Left forelimb (tissue), 1 donor: ENCODE measurements at regions not wholly inside any gene's neighbourhood (a gene's known extent, or its start where the extent isn't known, plus 50 kb on each side); places are given as distances from the start of the nearest gene placed in this dataset.

ENCODE experiments used
- DNase-seq: peaks from one replicate; pipeline ENCODE4 v3.0.0-alpha.2; 2018; ENCODE audit warnings: low spot score

DNA sequence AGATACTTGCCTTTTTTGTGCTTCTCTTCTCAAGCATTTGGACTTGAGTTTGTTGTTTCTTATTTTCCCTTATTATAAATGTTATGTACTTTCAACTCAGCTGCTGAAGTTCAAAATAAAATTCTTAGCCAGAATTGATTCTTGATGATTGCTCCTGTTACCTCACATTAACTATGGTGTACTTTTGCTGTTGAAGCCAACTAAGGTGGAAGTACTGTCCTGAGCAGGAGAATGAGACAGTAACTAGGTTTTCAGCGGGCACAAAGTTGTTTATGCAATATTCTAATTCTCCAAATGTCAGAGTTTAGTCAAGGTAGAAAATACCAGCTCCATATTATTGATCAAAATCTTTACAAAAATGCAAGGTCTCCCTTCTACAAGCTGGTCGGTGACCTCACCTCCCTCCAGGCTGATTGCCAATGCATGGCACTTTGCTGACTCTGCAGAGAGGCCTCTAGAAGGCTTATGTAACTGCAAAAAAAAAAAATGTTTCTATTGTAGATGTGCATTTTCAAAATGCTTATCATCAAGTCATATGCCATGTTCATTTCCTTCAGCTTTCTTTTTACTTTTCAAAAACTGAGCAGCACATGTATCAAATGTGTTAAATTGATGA, 1783.5 kb upstream of the WWC1 start:
- no peak for DNase-seq

DNA sequence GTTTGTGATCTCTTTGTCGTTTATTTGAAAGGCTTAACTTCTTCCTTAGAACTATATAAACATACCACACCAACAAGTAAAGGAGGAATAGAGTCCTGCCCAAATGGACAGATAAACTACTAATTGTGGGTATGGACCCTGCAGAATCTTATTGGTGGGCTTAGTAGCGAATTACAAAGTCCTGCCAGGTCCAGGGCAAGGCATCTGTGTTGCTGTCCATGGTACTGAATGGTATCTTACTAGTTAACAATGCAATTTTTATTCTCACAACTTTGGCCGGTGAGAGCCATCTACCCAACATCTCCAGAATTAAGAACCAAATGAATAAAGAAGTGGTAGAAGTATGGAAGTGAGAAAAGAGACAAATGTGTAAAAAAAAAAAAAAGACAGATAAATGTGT, 1782.4 kb upstream of the WWC1 start:
- no peak for DNase-seq

DNA sequence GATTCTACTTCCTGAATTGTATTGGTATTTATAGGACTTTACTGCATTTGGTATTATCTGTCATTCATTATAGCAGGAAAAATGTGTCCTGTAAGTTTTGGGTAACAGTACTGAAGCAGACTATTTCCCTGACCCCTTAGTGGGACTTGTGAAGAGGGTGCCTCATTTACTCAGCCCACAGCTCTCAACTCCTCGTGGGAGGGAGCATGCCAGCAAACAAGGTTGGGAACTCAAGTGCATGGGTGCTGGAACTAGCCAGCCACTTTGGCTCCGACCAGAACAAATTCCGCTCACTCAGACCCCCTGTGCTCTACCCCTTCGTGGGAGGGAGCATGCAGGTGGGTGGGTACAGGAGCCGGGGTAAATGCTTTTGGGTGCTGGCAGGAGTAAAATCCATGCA, 1773.5 kb upstream of the WWC1 start:
- no peak for DNase-seq

DNA sequence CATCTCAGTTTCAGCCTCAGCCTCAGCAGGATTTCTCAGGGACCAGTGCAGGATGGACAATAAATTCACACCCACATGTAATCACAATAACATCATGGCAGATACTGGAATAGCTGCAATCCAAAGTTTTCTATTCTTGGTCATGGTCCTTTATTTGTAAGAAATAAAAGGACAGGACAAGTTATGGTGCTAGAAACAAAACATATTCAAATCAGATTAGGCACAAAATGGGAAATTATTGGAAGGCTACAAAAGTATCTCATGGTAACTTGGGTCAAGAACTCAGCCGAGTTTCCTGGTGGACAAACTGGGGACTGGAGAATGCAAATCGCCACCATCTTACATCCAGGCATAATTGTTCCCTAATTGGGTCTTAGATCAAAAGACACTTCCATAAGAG, 1768.2 kb upstream of the WWC1 start:
- DNase-seq, result no peak

DNA sequence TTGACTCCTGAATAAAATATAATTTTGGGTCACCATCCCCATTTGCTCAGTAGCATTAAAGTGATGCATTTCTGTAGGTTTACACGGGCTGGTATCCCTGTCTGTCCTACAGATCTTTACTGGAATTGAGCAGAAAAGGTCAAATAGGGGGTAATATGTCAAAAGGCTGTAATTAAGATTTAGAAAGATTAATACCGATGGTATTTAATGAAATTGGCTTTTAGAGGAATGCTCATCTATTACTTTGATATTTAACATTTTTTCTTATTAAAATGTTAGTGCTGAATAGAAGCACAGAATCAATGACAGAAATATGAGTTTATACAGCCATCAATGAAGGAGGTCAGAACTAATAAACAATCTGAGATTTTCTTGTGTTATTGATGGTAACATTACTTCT, 1762.2 kb upstream of the WWC1 start:
- DNase-seq, result no peak

DNA sequence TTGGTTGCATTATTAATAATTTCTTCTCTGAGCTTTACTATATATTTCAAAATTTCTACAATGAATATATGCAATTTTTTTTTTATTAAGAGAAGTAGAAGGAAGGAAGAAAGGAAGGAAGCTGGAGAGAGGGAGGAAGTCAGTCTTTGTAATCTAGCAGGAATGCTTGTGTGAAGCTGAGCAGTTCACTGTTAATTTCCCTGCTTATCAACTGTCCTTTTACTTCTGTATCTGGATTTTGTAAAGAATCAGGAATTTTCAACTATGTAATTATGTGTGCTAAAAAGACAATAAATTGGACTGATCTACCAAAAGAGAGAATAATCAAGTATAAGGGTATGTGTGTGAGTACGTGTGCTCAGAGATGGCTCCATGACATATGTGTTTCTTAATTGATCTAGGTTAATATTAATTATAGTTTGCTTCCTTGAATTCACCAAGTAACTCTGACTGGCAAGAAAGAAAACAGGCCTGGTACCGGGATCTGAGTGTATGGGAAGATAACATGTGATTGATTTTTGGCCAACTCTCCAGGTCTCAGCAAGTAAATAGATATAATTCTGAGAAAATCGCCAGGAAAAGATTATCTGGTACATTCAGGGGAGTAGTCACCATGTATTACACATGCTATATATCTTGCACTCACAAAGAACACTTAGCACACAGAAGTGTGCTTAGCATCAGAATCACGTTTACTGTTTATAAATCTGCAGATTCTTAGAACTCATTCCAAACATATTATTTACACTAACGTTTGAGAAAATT, 1758.8 kb upstream of the WWC1 start:
- DNase-seq, result no peak

DNA sequence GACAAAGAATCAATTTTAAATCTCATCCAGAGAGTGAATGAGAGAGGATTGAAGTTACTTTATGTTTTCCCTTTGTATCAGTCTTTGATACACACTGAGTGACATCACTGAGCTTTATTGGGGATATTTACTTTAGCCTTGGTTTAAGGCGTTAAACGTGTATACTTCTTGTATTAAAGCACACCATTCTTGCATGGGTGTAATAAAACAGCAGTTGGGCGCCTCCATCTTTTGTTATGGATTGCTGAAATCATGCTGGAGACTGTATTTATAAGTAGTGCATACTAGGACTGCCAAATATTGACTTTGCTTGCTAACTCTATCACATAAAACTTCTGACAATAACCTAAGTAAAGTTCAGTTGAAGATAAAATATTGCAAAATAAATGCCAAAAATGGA, 1755.8 kb upstream of the WWC1 start:
- DNase-seq, result no peak

DNA sequence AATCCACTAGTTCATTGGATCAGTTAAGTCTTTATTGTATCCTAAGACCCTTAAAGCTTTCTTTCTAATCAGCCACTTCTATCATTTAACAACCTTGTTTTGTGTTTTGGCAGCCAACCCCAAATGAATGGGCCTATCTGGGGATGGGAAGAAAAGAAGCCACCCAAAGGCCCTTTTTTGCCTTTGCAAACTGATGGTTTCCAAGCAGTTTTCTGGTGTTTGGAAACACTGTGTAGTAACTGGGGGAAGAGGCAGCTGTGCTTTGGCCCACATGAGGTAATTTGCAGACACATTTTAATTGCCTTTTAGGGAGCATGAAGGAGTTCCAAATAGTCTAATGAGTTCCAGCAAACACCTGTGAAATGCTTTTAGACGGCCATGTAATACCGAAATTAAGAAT, 1751.3 kb upstream of the WWC1 start:
- DNase-seq, result no peak

DNA sequence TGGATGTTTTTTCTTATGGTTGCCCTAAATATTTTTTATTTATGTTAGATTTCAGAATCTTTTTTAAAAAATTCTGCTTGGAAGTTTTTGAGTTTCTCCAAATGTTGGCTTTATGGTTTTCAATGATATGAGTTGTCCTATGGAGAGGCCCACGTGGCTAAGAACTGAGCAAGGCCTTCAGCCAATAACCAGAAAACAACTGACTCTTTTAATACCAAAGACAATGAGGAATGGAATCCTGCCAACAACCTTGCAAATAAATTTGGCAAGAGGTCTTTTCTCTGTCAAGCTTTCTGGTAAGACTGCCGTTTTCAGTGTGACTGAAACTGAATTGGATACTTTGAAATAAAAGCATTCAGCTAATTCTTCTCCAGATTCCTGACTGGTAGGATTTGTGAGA, 1740.1 kb upstream of the WWC1 start:
- no peak for DNase-seq

DNA sequence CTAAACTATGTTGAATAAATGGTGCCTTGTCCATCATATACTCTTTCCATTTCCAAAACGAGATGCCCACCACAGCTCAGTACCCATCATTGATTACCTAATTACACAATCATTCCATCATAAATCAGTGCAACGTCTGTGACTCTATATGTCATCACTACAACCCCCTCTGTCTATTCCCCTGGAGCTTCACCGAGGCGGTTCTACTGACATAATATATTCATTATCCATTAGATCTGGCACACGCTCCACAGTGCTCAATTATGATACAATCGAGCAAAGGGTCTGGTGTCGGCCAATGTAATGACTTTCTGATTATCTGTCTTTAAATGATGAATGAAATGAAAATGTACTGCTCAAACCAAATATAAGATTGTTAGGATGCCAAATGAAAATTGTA, 1737.7 kb upstream of the WWC1 start:
- DNase-seq, result no peak

DNA sequence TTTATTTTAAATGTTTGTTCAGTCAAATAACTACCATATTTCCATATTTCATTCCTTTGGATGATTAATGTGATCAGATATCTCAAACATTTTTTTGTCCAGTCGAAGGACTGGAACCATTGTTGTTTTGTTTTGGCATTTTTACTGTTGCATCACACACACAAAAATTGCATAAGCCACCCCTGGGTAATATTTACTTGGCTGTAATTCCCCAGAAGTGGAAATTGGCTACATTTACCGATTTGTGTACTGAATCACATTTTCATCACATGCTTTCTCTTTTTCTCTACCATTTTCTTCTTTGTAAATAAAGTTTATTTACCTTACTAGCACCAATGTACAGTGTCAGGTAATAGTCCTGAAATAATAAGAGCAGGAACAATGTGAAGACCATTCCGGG, 1729.7 kb upstream of the WWC1 start:
- DNase-seq, result no peak

DNA sequence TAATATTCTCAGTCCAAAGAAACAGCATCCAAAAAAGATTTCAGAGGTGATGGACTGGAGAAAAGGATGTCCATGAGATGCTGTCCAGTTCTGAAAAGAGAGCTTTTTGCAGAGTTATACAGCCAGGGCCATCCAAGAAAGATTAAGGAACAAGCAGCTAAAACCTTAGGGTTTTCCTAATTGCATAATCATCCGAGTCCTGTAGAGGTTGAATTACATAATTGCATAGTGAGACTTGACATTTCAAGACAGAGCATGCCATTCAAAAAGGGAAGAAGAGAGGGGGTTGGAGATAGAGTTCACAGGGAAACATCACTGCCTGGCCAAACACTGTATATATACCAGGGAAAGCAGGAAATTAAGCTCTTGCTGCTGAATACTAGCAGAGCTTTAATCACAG, 1729.2 kb upstream of the WWC1 start:
- no peak for DNase-seq

DNA sequence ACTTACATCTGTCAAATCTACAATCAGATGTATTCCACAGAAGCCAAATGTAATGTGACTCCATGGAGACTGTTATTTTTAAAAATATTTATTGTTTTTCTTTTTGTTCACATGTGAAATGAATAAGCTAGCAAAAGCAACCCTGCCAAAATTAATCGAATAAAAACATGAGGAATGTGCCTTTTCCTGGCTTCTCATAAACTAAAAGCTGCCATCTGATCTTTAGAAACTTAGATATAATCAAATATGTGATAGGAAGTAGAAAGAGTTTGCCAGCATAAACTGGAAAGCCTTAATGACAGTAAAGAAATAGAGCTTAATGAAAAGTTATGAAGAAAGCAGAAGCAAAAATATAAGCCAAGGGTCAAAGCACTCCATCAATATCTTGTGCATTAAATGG, 1724.7 kb upstream of the WWC1 start:
- no peak for DNase-seq

DNA sequence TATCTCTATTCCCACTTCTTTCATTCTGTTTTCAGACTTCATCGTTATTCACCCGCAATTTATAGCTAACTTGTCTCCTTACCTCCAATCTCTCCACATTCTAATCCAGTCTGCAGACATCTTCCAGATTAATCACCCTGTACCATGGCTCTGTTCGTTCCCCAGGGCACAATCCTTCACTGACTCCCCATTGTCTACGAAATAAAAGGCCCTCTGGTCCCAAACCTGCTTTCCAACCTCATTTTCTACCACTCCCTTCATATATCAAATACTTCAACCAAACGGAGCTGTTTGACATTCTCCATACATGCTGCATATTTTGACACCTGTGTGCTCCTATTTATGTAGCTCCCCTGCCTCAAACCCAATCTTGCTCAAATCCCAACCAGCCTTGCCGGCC, 1720.6 kb upstream of the WWC1 start:
- DNase-seq, result no peak

DNA sequence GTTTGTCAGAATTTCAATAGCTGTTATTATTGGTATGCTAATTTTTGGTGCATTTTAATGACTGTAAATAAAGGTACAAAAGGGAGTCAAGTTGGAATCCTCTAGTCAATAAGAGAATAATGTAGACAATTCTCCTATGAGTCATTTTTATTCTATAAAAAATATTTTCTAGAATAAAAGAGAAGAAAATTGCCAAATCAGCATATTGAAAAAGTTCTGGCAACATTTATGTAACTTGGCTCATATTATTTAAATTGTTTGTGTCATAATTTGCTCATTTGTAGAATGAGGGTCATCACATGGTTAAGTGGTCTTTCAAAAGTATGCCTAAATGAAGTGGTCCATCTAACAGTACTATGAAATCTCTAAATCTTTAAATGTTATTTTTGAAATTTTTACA, 1719.8 kb upstream of the WWC1 start:
- no peak for DNase-seq

DNA sequence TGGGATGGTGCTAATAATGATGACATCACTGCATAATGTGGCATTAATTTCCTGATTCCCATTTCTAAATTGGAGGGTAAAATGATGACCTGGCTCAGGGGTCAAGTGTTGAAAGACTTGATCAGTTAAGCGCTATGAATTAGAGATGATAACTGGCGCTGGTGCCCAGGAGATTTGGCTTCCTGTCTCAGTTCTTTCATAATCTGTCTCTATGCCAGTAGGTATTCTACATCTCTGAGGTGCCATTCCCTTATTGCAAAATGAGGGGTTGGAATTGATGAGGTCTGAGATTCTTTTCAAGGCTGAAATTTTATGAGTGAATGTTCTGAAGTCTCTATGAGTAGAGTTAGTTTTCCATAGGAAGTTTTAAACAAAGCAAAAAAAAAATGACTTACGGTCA, 1715.1 kb upstream of the WWC1 start:
- no peak for DNase-seq

DNA sequence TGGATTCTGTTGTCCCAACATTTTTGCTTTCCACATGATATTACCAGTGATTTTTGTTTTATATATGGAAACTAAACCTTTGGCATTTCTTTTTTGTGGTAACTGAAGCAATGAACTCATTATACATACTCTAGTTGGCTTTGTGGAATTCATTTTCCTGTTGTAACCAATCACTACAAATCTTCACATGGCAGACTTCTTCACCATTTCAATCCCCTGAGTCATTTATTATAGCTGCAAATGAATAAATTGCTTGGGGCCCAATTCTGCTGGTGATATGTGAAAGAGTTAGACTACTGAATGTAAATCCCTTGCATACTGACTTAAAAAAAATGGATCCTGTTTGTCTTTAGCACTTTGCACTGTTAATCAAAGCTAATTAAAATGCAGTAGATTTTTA, 1709.6 kb upstream of the WWC1 start:
- no peak for DNase-seq

DNA sequence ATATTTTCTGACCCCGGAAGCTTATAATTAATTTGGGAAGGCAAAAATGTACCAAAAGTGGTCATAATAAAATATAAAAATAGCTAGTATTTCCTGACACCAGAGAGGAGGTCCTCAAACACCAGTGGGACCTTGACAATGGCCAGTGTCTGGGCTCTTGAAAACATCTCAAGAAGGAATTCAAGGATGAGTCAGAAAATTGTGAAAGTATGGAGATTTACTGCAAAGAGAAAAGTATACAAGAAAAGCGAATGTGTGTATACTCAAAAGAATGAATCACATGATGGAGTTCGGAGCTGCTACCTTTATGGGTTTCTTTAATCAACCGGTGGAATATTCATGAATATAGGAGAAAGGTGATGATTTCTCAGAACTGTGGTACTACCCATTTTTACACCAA, 1709.0 kb upstream of the WWC1 start:
- DNase-seq, result no peak

DNA sequence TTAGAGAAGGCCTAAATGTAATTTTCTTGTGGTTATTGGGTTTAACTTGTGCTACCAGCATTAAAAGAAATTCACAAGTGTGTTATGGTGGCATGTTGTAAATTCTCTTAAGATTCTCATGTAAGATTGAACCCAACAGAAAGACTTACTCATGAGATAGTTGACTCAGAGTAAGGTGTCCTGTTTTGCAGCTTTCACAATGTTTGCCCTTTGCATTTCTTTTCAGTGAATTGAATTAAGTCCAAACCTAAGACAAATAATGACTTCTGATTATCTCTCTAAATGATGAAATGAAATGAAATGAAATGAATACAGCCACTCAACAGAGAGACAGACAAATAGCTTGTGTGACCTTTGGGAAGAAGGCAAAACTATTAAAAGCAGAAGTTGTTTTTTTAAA, 1696.9 kb upstream of the WWC1 start:
- DNase-seq, result no peak

DNA sequence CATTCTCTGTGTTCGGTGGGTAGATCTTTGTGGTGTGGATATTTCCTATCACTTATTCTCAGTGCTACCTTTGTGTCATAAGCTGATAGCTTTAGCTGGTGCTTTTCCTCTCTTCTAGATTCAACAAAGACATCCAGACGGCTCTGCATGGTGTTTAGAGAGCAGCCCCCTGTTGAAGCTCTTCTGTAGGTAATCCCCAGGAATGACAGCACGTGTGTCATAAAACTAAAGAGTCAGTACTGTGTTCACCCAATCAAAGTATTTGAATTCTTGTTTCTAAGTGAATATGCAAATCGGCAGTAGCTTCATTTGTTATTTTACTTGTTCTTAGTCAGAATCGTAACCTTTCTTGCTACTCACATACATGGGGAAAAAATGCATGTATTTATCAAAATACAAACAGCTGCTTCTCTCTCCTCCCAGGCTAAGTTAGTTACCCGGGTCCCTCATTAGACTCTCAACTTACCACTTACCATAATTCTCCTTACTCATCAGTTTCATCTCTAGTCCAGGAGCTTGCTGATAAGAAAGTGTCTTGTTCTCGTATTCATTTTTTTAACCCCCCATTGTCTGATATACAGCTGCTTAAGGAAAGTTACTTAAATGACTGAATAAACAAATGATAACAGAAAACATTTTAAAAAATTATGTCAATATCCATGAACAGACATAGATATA, 1696.0 kb upstream of the WWC1 start:
- no peak for DNase-seq

DNA sequence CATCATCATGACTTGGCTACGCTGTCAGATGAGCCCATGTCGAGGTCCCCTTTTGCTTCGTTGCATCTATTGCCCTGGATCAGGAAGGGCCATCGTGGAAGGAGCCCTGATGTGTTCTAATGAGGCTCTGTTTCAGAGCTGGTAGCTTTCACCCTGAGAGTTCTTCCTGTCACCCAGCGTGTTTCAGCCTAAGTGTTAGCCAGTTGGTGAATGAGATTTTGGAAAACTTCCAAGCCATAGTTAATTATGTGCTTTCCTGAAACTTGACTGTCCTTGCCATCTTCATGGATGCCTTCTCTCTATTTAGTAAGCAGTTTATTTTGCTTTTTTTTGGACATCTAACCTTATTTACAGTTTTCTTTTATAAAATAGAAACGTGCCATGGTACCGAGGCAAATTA, 1695.4 kb upstream of the WWC1 start:
- no peak for DNase-seq

DNA sequence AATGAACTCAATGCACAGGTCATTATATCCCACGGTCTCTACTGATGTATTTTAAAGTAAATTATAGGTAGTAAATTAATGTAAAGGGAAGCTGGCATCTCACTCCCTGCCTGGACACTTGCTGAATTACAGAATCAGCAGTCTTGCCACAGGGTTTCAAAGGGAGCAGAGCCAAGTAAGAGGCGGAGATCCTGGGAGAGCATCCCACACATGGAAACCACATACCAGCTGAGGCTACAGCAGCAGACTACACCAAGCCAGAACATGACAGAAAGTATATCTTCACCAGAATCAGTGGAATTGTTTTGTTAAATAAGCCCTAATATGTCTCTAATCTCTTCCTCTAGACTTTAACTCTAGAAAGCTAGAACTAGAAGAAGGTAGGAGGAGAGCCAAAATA, 1689.2 kb upstream of the WWC1 start:
- no peak for DNase-seq

DNA sequence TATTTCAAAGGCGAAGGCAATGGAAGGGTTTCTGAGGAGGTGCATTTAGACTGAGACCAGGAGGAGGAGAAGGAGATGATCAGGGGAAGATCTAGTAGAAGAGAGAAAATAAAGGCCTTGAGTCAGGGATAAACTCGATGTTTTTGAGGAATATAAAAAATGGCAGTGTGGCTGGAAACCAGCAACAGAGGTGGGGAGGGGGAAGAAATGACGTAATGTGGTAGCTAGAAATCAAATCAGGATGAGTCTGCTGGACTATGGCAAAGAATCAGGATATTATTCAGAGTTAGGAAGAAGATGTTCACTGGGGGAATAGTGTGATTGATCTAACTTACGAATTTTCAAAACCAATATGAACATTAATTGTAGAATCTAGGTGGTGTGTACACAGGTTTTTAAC, 1673.9 kb upstream of the WWC1 start:
- DNase-seq, result no peak

DNA sequence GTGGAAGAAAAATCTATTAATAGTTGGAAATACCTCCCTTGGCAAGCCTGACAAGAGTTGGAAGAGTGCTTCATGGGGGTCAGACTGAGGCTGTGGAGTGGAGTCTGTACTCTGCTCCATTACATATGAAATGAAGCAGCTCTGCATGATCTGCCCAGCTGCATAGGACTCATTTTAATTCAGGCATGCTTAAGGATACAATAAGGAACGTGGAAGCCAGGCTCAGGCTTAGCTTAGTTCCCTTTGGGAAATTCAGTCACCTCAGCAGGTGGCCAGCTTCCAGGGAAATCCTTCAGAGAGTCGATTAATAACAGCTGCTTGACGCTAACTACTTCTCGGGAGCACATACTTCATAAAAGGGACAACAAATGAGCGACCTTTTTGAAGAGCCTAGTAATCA, 1672.9 kb upstream of the WWC1 start:
- DNase-seq, result no peak
